K562 (cell line): ENCODE measurements at regions not wholly inside any gene's neighbourhood (a gene's known extent, or its start where the extent isn't known, plus 50 kb on each side); places are given as distances from the start of the nearest gene placed in this dataset.

Source experiments
- CCNT2 ChIP-seq: IDR thresholded peaks from 2 replicates; pipeline ENCODE4 v1.6.1; 2011; ENCODE audit warnings: borderline replicate concordance, low read depth, mild to moderate bottlenecking, moderate library complexity, mixed read lengths, low read length; ENCODE audit not compliant: insufficient read length; ENCODE audit errors: extremely low read depth
- E2F8 ChIP-seq: fragments of 450-650 bp; IDR thresholded peaks from 2 replicates; pipeline ENCODE4 v1.7.1; 2018; ENCODE audit warnings: mild to moderate bottlenecking, low read depth; ENCODE audit not compliant: partially characterized antibody
- FOXK1 ChIP-seq: sonication (generic); formaldehyde crosslinking; IDR thresholded peaks from 2 replicates; pipeline ENCODE4 v1.8.0; 2022; ENCODE audit warnings: missing genetic modification reagents, mild to moderate bottlenecking, borderline replicate concordance
- GABPA ChIP-seq: fragments of 200-800 bp; sonication (Bioruptor generic); conservative IDR thresholded peaks from 2 replicates; pipeline ENCODE4 v1.6.1; 2016; ENCODE audit warnings: low read depth, missing genetic modification characterization, missing compliant biosample characterization
- LARP7 ChIP-seq: fragments of 450-650 bp; IDR thresholded peaks from 2 replicates; pipeline ENCODE4 v1.6.1; 2016
- MED1 ChIP-seq: sonication (generic); formaldehyde crosslinking; IDR thresholded peaks from 2 replicates; pipeline ENCODE4 v1.8.1; 2023; ENCODE audit warnings: missing genetic modification reagents, borderline replicate concordance
- NFYB ChIP-seq: IDR thresholded peaks from 2 replicates; pipeline ENCODE4 v1.6.1; 2011; ENCODE audit warnings: mild to moderate bottlenecking, moderate library complexity; ENCODE audit not compliant: insufficient read length; ENCODE audit errors: extremely low read depth
- NKRF ChIP-seq: fragments of 450-650 bp; IDR thresholded peaks from 2 replicates; pipeline ENCODE4 v1.6.1; 2016; ENCODE audit warnings: borderline replicate concordance
- PCBP1 ChIP-seq: fragments of 200-400 bp; formaldehyde crosslinking; IDR thresholded peaks from 2 replicates; pipeline ENCODE4 v1.6.1; 2018; ENCODE audit warnings: mild to moderate bottlenecking, low read depth, low read length; ENCODE audit not compliant: poor library complexity, severe bottlenecking
- POLR2G ChIP-seq: fragments of 200-400 bp; formaldehyde crosslinking; IDR thresholded peaks from 2 replicates; pipeline ENCODE4 v1.6.1; 2017; ENCODE audit warnings: low read depth, mild to moderate bottlenecking, antibody characterized with exemption, low read length, moderate library complexity
- POLR3G ChIP-seq: IDR thresholded peaks from 2 replicates; pipeline ENCODE4 v1.6.1; 2011; ENCODE audit not compliant: insufficient read length, insufficient replicate concordance; ENCODE audit errors: extremely low read depth
- SNIP1 ChIP-seq: fragments of 450-650 bp; IDR thresholded peaks from 2 replicates; pipeline ENCODE4 v1.7.1; 2017; ENCODE audit warnings: low read depth, mild to moderate bottlenecking
- TCF3 ChIP-seq: sonication (generic); formaldehyde crosslinking; IDR thresholded peaks from 2 replicates; pipeline ENCODE4 v1.4.0; 2020; ENCODE audit warnings: mild to moderate bottlenecking, missing genetic modification reagents
- TFE3 ChIP-seq: fragments of 450-650 bp; formaldehyde crosslinking; IDR thresholded peaks from 2 replicates; pipeline ENCODE4 v1.4.0; 2020; ENCODE audit warnings: mild to moderate bottlenecking, mixed read lengths
- ZBTB9 ChIP-seq: fragments of 450-650 bp; formaldehyde crosslinking; IDR thresholded peaks from 2 replicates; pipeline ENCODE4 v1.4.0; 2020; ENCODE audit warnings: mild to moderate bottlenecking, moderate library complexity
- ZFPM2 ChIP-seq: fragments of 250-450 bp; sonication (Bioruptor Pico); IDR thresholded peaks from 2 replicates; pipeline ENCODE4 v1.5.1; 2022; ENCODE audit warnings: mild to moderate bottlenecking
- ZNF24 ChIP-seq: fragments of 450-650 bp; IDR thresholded peaks from 2 replicates; pipeline ENCODE4 v1.6.1; 2016

GRCh38 chr12:88882662-88883061 is 302.4 kb upstream of the KITLG start (continued):
- TF ChIP-seq TFE3 (peak; percentile 31), POLR2G (no peak), NFYB (no peak), CCNT2 (no peak), GABPA (tag) (0 out of 2 replicates have a peak, but pooled peaks have one; percentile 12), LARP7 (no peak), MED1 (CRISPR knock-in tag) (no peak), SNIP1 (no peak), PCBP1 (no peak), E2F8 (no peak), FOXK1 (no peak), ZFPM2 (no peak), TCF3 (CRISPR knock-in tag) (no peak), ZBTB9 (CRISPR knock-in tag) (no peak), NKRF (no peak), ZNF24 (no peak), POLR3G (no peak)
